ENCODE measurements at regions not wholly inside any gene's neighbourhood (a gene's known extent, or its start where the extent isn't known, plus 50 kb on each side); places are given as distances from the start of the nearest gene placed in this dataset.

GRCh38 chr5:105828821-105829220, 1841.9 kb downstream of the EFNA5 start:
- TF ChIP-seq EP300 (IDR thresholded peaks at IDR 0.05) (no peak), CTCF (IDR thresholded peaks at IDR 0.05) (no peak), POLR2AphosphoS5 (IDR thresholded peaks at IDR 0.05) (no peak), POLR2A (IDR thresholded peaks at IDR 0.05) (no peak)
